ENCODE measurements at regions not wholly inside any gene's neighbourhood (a gene's known extent, or its start where the extent isn't known, plus 50 kb on each side); places are given as distances from the start of the nearest gene placed in this dataset.

DNA sequence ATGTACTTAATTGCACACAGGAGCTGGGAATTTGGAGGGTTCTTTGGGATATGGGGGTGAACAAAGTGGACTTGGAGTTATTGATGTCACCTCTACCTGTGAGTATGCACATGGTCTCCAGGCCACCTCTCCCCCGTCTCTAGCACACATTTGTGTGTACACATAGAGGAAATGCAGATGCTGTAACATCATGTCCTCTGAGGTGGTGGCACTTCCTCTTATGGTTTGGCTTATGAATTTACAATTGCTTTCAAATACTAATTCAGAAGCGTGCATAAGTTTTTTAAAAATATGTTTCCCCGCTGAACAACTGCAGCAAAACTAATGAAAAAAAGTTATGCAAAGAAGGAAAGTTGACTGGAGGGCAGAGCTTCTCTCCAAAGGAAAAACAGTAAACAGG lies 152.0 kb upstream of the TENM4 start:
- Mint-ChIP-seq H3K9me3 (ENCODE audit: unreplicated experiment) (no peaks in the 10 kb centered on the region), H3K4me3 (ENCODE audit: unreplicated experiment) (no peak overlapping the region), H3K4me1 (ENCODE audit: unreplicated experiment) (peaks cover 5% of the 10 kb centered on the region), H3K27me3 (ENCODE audit: unreplicated experiment) (peaks cover 5% of the 10 kb centered on the region), H3K27ac (ENCODE audit: unreplicated experiment) (no peak overlapping the region), H3K36me3 (ENCODE audit: low read depth, unreplicated experiment) (no peaks in the 10 kb centered on the region)
- no peak for DNase-seq (ENCODE audit: low spot score)
- TF ChIP-seq, protein P1, sequence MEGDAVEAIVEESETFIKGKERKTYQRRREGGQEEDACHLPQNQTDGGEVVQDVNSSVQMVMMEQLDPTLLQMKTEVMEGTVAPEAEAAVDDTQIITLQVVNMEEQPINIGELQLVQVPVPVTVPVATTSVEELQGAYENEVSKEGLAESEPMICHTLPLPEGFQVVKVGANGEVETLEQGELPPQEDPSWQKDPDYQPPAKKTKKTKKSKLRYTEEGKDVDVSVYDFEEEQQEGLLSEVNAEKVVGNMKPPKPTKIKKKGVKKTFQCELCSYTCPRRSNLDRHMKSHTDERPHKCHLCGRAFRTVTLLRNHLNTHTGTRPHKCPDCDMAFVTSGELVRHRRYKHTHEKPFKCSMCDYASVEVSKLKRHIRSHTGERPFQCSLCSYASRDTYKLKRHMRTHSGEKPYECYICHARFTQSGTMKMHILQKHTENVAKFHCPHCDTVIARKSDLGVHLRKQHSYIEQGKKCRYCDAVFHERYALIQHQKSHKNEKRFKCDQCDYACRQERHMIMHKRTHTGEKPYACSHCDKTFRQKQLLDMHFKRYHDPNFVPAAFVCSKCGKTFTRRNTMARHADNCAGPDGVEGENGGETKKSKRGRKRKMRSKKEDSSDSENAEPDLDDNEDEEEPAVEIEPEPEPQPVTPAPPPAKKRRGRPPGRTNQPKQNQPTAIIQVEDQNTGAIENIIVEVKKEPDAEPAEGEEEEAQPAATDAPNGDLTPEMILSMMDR (IDR thresholded peaks at IDR 0.05; ENCODE audit: unreplicated experiment), result no peak

DNA sequence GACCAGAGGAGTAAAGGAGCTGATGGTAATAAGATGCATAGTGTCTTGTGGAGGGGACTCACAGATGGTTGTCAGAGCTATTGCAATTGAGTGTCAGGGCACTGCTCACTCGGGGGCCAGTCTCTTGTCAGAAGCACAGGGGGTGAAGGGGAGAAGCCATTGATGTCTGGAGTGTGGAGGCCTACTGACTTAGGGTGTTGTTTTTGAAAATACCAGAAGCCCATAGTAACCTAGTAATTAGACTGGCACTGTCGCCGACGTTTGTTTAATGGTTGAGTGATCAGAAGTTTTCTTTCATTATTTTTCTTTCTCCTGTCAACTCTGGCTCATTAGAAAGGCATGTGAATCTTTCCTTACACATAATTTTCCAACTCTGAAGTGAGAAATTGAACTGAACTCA lies 151.6 kb upstream of the TENM4 start:
- no peaks in the 10 kb centered on the region for H3K36me3 Mint-ChIP-seq (ENCODE audit: low read depth, unreplicated experiment)
- peaks cover 5% of the 10 kb centered on the region for H3K4me1 Mint-ChIP-seq (ENCODE audit: unreplicated experiment)

DNA sequence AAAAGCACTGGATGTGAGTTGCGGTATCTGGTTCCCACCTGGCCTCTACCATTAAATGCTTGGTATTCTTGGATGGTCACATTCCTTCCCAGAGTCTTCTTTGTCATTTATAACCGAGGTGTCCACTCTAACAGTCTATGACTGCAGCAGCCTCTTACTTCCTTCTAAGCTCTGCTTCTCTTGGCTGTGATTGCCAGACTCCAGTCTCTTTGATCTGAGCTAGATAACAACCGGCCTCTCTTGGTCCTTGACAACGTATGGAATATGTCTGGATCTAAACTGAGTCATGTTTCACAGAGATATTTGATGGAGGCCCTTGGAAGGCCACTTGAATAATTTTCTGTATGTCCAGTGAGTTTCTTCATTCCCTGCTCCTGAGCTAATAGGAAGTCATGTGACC lies 141.6 kb upstream of the TENM4 start:
- no peak overlapping the region for H3K27ac Mint-ChIP-seq (ENCODE audit: unreplicated experiment)
- no peak for DNase-seq (ENCODE audit: low spot score)
- H3K4me1 Mint-ChIP-seq (ENCODE audit: unreplicated experiment), result no peaks in the 10 kb centered on the region
- TF ChIP-seq, protein P1 (IDR thresholded peaks at IDR 0.05; ENCODE audit: unreplicated experiment), result no peak
- no peak overlapping the region for H3K4me3 Mint-ChIP-seq (ENCODE audit: unreplicated experiment)
- no peaks in the 10 kb centered on the region for H3K9me3 Mint-ChIP-seq (ENCODE audit: unreplicated experiment)
- H3K36me3 Mint-ChIP-seq (ENCODE audit: low read depth, unreplicated experiment), result no peaks in the 10 kb centered on the region
- peaks cover 2% of the 10 kb centered on the region for H3K27me3 Mint-ChIP-seq (ENCODE audit: unreplicated experiment)

More for the DNA sequence above, 151.6 kb upstream of the TENM4 start:
- Mint-ChIP-seq H3K27me3 (ENCODE audit: unreplicated experiment) (peaks cover 5% of the 10 kb centered on the region), H3K27ac (ENCODE audit: unreplicated experiment) (no peak overlapping the region), H3K9me3 (ENCODE audit: unreplicated experiment) (no peaks in the 10 kb centered on the region), H3K4me3 (ENCODE audit: unreplicated experiment) (no peak overlapping the region)
- DNase-seq (ENCODE audit: low spot score), result no peak
- TF ChIP-seq, protein P1 (IDR thresholded peaks at IDR 0.05; ENCODE audit: unreplicated experiment), result no peak

DNA sequence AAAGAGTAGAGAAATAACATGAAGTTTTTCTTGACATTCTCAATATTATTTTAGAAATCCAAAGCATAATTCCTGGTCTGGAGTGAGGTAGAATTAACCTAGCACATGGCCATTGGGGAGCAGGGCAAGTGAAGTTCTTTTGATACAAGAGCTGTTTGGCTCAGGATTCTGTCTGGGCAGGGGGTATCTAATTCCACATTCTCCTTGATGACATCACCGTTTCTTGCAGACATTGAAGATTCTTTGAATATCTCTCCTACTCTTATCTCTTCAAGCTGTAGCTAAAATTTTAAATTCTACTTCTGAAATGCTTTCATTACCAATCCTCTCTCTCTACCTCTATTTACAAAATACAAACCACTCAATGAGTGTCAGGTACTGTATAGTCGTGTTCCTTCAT lies 138.2 kb upstream of the TENM4 start:
- H3K36me3 Mint-ChIP-seq (ENCODE audit: low read depth, unreplicated experiment), result no peaks in the 10 kb centered on the region

DNA sequence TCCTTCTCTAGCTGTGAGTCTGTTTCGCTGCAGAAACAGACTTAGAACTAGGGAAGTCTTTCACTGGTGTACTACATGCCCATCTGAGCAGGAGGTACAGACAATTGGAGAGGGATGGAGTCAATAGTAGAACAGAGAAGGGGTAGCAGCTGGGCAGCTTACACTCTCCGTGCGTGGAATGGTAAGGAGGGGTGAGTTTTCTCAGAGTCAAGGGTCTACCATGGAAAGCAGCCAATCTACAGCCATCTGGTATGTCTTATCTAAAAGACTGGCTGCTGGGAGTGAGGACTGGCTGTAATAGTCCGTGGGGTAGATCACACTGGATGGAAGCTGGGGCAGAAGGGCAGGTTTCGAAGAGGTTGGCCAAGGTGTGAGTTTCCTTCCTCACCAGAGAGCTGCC lies 137.3 kb upstream of the TENM4 start:
- DNase-seq (ENCODE audit: low spot score), result no peak
- TF ChIP-seq, protein P1 (IDR thresholded peaks at IDR 0.05; ENCODE audit: unreplicated experiment), result no peak
- no peaks in the 10 kb centered on the region for H3K4me1 Mint-ChIP-seq (ENCODE audit: unreplicated experiment)
- no peak overlapping the region for H3K27ac Mint-ChIP-seq (ENCODE audit: unreplicated experiment)
- peaks cover 2% of the 10 kb centered on the region for H3K27me3 Mint-ChIP-seq (ENCODE audit: unreplicated experiment)
- H3K4me3 Mint-ChIP-seq (ENCODE audit: unreplicated experiment), result no peak overlapping the region
- H3K36me3 Mint-ChIP-seq (ENCODE audit: low read depth, unreplicated experiment), result no peaks in the 10 kb centered on the region
- no peaks in the 10 kb centered on the region for H3K9me3 Mint-ChIP-seq (ENCODE audit: unreplicated experiment)

More for the DNA sequence above, 138.2 kb upstream of the TENM4 start:
- H3K4me1 Mint-ChIP-seq (ENCODE audit: unreplicated experiment), result no peaks in the 10 kb centered on the region
- no peak for DNase-seq (ENCODE audit: low spot score)
- no peak overlapping the region for H3K27ac Mint-ChIP-seq (ENCODE audit: unreplicated experiment)
- peaks cover 2% of the 10 kb centered on the region for H3K27me3 Mint-ChIP-seq (ENCODE audit: unreplicated experiment)
- no peak overlapping the region for H3K4me3 Mint-ChIP-seq (ENCODE audit: unreplicated experiment)
- no peaks in the 10 kb centered on the region for H3K9me3 Mint-ChIP-seq (ENCODE audit: unreplicated experiment)
- TF ChIP-seq, protein P1 (IDR thresholded peaks at IDR 0.05; ENCODE audit: unreplicated experiment), result no peak
